GM23338 (cell line): ENCODE measurements at regions not wholly inside any gene's neighbourhood (a gene's known extent, or its start where the extent isn't known, plus 50 kb on each side); places are given as distances from the start of the nearest gene placed in this dataset.

Source experiments
- ATAC-seq: fragments of 200-7000 bp; cut with Tn5 transposase; 3 replicates; pipeline ENCODE4 v1.9.1; 2020
- DNase-seq: peaks from one replicate; pipeline ENCODE4 v3.0.0-alpha.2; 2015; ENCODE audit warnings: low spot score
- H2AFZ ChIP-seq: fragments of 200-600 bp; sonication (generic); 2 replicates; pipeline ENCODE4 v1.8.0; 2016; ENCODE audit warnings: antibody characterized with exemption, mild to moderate bottlenecking, moderate library complexity
- H3F3A ChIP-seq: fragments of 200-600 bp; sonication (generic); replicated peaks from 2 replicates; pipeline ENCODE4 v1.8.0; 2017; ENCODE audit warnings: antibody characterized with exemption, mixed run types, low read depth
- H3K27ac ChIP-seq: fragments of 200-600 bp; sonication (generic); 2 replicates; pipeline ENCODE4 v1.6.1; 2016; ENCODE audit warnings: low read depth
- H3K27me3 ChIP-seq: fragments of 200-600 bp; sonication (generic); 2 replicates; pipeline ENCODE4 v1.8.0; 2016; ENCODE audit warnings: mild to moderate bottlenecking, mixed run types, moderate library complexity; ENCODE audit not compliant: insufficient read depth
- H3K36me3 ChIP-seq: fragments of 200-600 bp; sonication (generic); 2 replicates; pipeline ENCODE4 v1.8.0; 2016; ENCODE audit warnings: mild to moderate bottlenecking; ENCODE audit not compliant: insufficient read depth
- H3K4me1 ChIP-seq: fragments of 200-600 bp; sonication (generic); 2 replicates; pipeline ENCODE4 v1.8.0; 2016; ENCODE audit warnings: mild to moderate bottlenecking, moderate library complexity; ENCODE audit not compliant: insufficient read depth
- H3K4me2 ChIP-seq: fragments of 200-600 bp; sonication (generic); 2 replicates; pipeline ENCODE4 v1.7.1; 2017; ENCODE audit warnings: mixed run types
- H3K4me3 ChIP-seq: fragments of 200-600 bp; sonication (generic); 2 replicates; pipeline ENCODE4 v1.6.1; 2016; ENCODE audit warnings: mixed run types
- H3K79me2 ChIP-seq: fragments of 200-600 bp; sonication (generic); replicated peaks from 2 replicates; pipeline ENCODE4 v1.8.0; 2017; ENCODE audit warnings: mild to moderate bottlenecking; ENCODE audit not compliant: insufficient read depth
- H3K9me2 ChIP-seq: fragments of 200-600 bp; sonication (generic); 2 replicates; pipeline ENCODE4 v1.8.0; 2017; ENCODE audit not compliant: insufficient read depth
- H4K20me1 ChIP-seq: fragments of 200-600 bp; sonication (generic); replicated peaks from 2 replicates; pipeline ENCODE4 v1.8.0; 2017; ENCODE audit warnings: mild to moderate bottlenecking; ENCODE audit not compliant: insufficient read depth
- H3K27ac Mint-ChIP-seq: 2 replicates; pipeline ENCODE4 v1.8.0; 2020; ENCODE audit warnings: inconsistent platforms, mild to moderate bottlenecking, moderate library complexity, mixed read lengths
- H3K27me3 Mint-ChIP-seq: 3 replicates; pipeline ENCODE4 v1.8.0; 2022; ENCODE audit warnings: low read depth, mild to moderate bottlenecking, moderate library complexity, mixed read lengths, inconsistent platforms; ENCODE audit not compliant: insufficient read depth, poor library complexity
- H3K36me3 Mint-ChIP-seq: 3 replicates; pipeline ENCODE4 v1.8.0; 2021; ENCODE audit warnings: low read depth, mild to moderate bottlenecking, inconsistent platforms, moderate library complexity, mixed read lengths
- H3K4me1 Mint-ChIP-seq: 3 replicates; pipeline ENCODE4 v1.8.0; 2020; ENCODE audit warnings: mild to moderate bottlenecking, inconsistent platforms, mixed read lengths
- H3K4me3 Mint-ChIP-seq: 3 replicates; pipeline ENCODE4 v1.8.0; 2021; ENCODE audit warnings: moderate library complexity, mild to moderate bottlenecking, inconsistent platforms, mixed read lengths
- H3K9me3 Mint-ChIP-seq: 3 replicates; pipeline ENCODE4 v1.8.0; 2020; ENCODE audit warnings: moderate library complexity, mild to moderate bottlenecking, inconsistent platforms, mixed read lengths
- CREB1 ChIP-seq: fragments of 250-450 bp; sonication (Bioruptor Pico); IDR thresholded peaks from 2 replicates; pipeline ENCODE4 v1.5.0; 2020; ENCODE audit warnings: low read depth, mild to moderate bottlenecking, moderate library complexity
- EZH2 ChIP-seq: fragments of 200-600 bp; sonication (generic); IDR thresholded peaks from one replicate; pipeline ENCODE4 v1.8.0; 2017; ENCODE audit warnings: antibody characterized with exemption, mild to moderate bottlenecking, low read depth; ENCODE audit not compliant: unreplicated experiment
- EZH2phosphoT487 ChIP-seq: fragments of 200-600 bp; sonication (generic); IDR thresholded peaks from one replicate; pipeline ENCODE4 v1.8.1; 2018; ENCODE audit warnings: antibody characterized with exemption; ENCODE audit not compliant: unreplicated experiment
- JUNB ChIP-seq: IDR thresholded peaks from one replicate; pipeline ENCODE4 v1.6.1; 2016; ENCODE audit warnings: antibody characterized with exemption; ENCODE audit not compliant: unreplicated experiment
- NANOG ChIP-seq: IDR thresholded peaks from 2 replicates; pipeline ENCODE4 v1.6.1; 2016; ENCODE audit warnings: antibody characterized with exemption, borderline replicate concordance
- POLR2AphosphoS5 ChIP-seq: IDR thresholded peaks from 2 replicates; pipeline ENCODE4 v1.6.1; 2016; ENCODE audit warnings: antibody characterized with exemption, low read depth
- STAT1 ChIP-seq: IDR thresholded peaks from one replicate; pipeline ENCODE4 v1.6.1; 2016; ENCODE audit warnings: antibody characterized with exemption; ENCODE audit not compliant: unreplicated experiment
- ZNF114 ChIP-seq: fragments of 250-450 bp; sonication (Bioruptor Pico); IDR thresholded peaks from 2 replicates; pipeline ENCODE4 v1.5.0; 2020; ENCODE audit warnings: mild to moderate bottlenecking, moderate library complexity
- ZNF331 ChIP-seq: fragments of 250-450 bp; sonication (Bioruptor Pico); IDR thresholded peaks from 2 replicates; pipeline ENCODE4 v1.5.0; 2020; ENCODE audit warnings: low read depth, mild to moderate bottlenecking, moderate library complexity
- TF ChIP-seq, protein P1 (sequence below): fragments of 250-450 bp; sonication (Bioruptor Pico); IDR thresholded peaks from 2 replicates; pipeline ENCODE4 v1.5.0; 2020; ENCODE audit warnings: mild to moderate bottlenecking, moderate library complexity
- TF ChIP-seq, protein P2 (sequence below), 2 experiments: fragments of 200-600 bp in 1 of 2; sonication (generic) in 1 of 2; conservative IDR thresholded peaks; 2 replicates each; pipeline versions ENCODE4 v1.5.1 to v1.6.1; 2016 to 2017; ENCODE audit warnings: antibody characterized with exemption in 2 of 2, low read depth in 2 of 2, mild to moderate bottlenecking in 2 of 2, moderate library complexity in 1 of 2
- TF ChIP-seq, protein P3 (sequence below): IDR thresholded peaks from one replicate; pipeline ENCODE4 v1.6.1; 2018; ENCODE audit warnings: antibody characterized with exemption; ENCODE audit not compliant: unreplicated experiment
- TF ChIP-seq, protein P4 (sequence below): IDR thresholded peaks from 2 replicates; pipeline ENCODE4 v1.6.1; 2016; ENCODE audit warnings: antibody characterized with exemption

DNA sequence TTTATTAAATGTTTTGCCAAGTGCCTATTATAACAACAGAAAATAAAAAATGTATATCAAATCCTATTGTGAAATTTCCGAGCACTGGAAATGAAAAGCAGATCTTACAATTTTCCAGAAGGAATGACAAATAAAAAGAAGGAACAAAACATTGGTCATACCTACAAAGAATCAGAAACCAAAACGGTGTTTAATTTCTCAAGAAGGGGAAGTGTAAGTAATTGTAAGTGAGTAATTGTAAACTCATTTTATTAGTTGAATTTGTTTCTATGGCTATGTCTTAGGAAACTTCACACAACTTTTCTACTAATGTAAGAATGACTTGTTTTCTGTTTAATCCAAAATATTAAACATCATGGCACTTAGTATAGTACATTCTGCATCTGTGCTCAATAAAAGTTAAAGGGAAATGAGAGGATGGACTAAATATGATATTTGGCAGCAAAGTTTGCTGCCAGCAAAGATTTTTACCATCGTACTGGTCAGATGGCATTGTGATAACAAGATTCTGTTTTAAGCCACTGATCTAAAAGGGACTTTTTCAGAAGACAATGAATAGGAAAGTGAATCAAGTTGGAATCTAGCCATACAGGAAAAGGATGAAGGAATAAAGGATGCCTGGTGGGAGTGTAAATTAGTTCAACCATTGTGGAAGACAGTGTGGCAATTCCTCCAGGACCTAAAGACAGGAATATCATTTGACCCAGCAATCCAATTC is 232.4 kb downstream of the NFKBIZ start:
- Histone ChIP-seq H3K27me3 (no peaks in the 10 kb centered on the region), H3K79me2 (no peaks in the 10 kb centered on the region), H3K9me2 (0 out of 2 replicates have a peak, but pooled peaks cover 3% of the 10 kb centered on the region), H4K20me1 (no peaks in the 10 kb centered on the region), H3K4me2 (no peak overlapping the region), H3F3A (no peaks in the 10 kb centered on the region), H3K4me3 (no peak overlapping the region), H2AFZ (no peak overlapping the region), H3K27ac (no peak overlapping the region), H3K36me3 (no peaks in the 10 kb centered on the region), H3K4me1 (peaks cover 24% of the 10 kb centered on the region; the same call in 1 of the 2 replicates)
- no peaks in the 10 kb centered on the region for H3K9me3 Mint-ChIP-seq
- no peaks in the 10 kb centered on the region for H3K36me3 Mint-ChIP-seq
- no peak overlapping the region for H3K4me3 Mint-ChIP-seq
- 0 out of 2 replicates have a peak overlapping the region, but pooled peaks have one; percentile 37 for H3K27ac Mint-ChIP-seq
- no peak for DNase-seq
- TF ChIP-seq NANOG (no peak), ZNF114 (no peak), JUNB (no peak), EZH2 (no peak), CREB1 (CRISPR knock-in tag) (no peak), POLR2AphosphoS5 (no peak), EZH2phosphoT487 (no peak), ZNF331 (CRISPR knock-in tag) (no peak), STAT1 (no peak)
- TF ChIP-seq, protein P1, sequence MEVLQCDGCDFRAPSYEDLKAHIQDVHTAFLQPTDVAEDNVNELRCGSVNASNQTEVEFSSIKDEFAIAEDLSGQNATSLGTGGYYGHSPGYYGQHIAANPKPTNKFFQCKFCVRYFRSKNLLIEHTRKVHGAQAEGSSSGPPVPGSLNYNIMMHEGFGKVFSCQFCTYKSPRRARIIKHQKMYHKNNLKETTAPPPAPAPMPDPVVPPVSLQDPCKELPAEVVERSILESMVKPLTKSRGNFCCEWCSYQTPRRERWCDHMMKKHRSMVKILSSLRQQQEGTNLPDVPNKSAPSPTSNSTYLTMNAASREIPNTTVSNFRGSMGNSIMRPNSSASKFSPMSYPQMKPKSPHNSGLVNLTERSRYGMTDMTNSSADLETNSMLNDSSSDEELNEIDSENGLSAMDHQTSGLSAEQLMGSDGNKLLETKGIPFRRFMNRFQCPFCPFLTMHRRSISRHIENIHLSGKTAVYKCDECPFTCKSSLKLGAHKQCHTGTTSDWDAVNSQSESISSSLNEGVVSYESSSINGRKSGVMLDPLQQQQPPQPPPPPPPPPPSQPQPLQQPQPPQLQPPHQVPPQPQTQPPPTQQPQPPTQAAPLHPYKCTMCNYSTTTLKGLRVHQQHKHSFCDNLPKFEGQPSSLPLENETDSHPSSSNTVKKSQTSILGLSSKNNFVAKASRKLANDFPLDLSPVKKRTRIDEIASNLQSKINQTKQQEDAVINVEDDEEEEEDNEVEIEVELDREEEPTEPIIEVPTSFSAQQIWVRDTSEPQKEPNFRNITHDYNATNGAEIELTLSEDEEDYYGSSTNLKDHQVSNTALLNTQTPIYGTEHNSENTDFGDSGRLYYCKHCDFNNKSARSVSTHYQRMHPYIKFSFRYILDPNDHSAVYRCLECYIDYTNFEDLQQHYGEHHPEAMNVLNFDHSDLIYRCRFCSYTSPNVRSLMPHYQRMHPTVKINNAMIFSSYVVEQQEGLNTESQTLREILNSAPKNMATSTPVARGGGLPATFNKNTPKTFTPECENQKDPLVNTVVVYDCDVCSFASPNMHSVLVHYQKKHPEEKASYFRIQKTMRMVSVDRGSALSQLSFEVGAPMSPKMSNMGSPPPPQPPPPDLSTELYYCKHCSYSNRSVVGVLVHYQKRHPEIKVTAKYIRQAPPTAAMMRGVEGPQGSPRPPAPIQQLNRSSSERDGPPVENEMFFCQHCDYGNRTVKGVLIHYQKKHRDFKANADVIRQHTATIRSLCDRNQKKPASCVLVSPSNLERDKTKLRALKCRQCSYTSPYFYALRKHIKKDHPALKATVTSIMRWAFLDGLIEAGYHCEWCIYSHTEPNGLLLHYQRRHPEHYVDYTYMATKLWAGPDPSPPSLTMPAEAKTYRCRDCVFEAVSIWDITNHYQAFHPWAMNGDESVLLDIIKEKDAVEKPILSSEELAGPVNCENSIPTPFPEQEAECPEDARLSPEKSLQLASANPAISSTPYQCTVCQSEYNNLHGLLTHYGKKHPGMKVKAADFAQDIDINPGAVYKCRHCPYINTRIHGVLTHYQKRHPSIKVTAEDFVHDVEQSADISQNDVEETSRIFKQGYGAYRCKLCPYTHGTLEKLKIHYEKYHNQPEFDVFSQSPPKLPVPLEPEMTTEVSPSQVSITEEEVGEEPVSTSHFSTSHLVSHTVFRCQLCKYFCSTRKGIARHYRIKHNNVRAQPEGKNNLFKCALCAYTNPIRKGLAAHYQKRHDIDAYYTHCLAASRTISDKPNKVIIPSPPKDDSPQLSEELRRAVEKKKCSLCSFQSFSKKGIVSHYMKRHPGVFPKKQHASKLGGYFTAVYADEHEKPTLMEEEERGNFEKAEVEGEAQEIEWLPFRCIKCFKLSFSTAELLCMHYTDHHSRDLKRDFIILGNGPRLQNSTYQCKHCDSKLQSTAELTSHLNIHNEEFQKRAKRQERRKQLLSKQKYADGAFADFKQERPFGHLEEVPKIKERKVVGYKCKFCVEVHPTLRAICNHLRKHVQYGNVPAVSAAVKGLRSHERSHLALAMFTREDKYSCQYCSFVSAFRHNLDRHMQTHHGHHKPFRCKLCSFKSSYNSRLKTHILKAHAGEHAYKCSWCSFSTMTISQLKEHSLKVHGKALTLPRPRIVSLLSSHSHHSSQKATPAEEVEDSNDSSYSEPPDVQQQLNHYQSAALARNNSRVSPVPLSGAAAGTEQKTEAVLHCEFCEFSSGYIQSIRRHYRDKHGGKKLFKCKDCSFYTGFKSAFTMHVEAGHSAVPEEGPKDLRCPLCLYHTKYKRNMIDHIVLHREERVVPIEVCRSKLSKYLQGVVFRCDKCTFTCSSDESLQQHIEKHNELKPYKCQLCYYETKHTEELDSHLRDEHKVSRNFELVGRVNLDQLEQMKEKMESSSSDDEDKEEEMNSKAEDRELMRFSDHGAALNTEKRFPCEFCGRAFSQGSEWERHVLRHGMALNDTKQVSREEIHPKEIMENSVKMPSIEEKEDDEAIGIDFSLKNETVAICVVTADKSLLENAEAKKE (CRISPR knock-in tag): no peak
- TF ChIP-seq, protein P2, sequence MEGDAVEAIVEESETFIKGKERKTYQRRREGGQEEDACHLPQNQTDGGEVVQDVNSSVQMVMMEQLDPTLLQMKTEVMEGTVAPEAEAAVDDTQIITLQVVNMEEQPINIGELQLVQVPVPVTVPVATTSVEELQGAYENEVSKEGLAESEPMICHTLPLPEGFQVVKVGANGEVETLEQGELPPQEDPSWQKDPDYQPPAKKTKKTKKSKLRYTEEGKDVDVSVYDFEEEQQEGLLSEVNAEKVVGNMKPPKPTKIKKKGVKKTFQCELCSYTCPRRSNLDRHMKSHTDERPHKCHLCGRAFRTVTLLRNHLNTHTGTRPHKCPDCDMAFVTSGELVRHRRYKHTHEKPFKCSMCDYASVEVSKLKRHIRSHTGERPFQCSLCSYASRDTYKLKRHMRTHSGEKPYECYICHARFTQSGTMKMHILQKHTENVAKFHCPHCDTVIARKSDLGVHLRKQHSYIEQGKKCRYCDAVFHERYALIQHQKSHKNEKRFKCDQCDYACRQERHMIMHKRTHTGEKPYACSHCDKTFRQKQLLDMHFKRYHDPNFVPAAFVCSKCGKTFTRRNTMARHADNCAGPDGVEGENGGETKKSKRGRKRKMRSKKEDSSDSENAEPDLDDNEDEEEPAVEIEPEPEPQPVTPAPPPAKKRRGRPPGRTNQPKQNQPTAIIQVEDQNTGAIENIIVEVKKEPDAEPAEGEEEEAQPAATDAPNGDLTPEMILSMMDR (conservative IDR thresholded peaks at IDR 0.05; ENCODE audit: low read depth in 2 of 2): no peak
- TF ChIP-seq, protein P3, sequence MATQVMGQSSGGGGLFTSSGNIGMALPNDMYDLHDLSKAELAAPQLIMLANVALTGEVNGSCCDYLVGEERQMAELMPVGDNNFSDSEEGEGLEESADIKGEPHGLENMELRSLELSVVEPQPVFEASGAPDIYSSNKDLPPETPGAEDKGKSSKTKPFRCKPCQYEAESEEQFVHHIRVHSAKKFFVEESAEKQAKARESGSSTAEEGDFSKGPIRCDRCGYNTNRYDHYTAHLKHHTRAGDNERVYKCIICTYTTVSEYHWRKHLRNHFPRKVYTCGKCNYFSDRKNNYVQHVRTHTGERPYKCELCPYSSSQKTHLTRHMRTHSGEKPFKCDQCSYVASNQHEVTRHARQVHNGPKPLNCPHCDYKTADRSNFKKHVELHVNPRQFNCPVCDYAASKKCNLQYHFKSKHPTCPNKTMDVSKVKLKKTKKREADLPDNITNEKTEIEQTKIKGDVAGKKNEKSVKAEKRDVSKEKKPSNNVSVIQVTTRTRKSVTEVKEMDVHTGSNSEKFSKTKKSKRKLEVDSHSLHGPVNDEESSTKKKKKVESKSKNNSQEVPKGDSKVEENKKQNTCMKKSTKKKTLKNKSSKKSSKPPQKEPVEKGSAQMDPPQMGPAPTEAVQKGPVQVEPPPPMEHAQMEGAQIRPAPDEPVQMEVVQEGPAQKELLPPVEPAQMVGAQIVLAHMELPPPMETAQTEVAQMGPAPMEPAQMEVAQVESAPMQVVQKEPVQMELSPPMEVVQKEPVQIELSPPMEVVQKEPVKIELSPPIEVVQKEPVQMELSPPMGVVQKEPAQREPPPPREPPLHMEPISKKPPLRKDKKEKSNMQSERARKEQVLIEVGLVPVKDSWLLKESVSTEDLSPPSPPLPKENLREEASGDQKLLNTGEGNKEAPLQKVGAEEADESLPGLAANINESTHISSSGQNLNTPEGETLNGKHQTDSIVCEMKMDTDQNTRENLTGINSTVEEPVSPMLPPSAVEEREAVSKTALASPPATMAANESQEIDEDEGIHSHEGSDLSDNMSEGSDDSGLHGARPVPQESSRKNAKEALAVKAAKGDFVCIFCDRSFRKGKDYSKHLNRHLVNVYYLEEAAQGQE: no peak
- TF ChIP-seq, protein P4, sequence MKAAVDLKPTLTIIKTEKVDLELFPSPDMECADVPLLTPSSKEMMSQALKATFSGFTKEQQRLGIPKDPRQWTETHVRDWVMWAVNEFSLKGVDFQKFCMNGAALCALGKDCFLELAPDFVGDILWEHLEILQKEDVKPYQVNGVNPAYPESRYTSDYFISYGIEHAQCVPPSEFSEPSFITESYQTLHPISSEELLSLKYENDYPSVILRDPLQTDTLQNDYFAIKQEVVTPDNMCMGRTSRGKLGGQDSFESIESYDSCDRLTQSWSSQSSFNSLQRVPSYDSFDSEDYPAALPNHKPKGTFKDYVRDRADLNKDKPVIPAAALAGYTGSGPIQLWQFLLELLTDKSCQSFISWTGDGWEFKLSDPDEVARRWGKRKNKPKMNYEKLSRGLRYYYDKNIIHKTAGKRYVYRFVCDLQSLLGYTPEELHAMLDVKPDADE: no peak
- H3K27me3 Mint-ChIP-seq: no peaks in the 10 kb centered on the region
- no peak for ATAC-seq
- H3K4me1 Mint-ChIP-seq: peaks cover 31% of the 10 kb centered on the region
